Astrocyte (in vitro differentiated cells and primary cell): ENCODE measurements at regions not wholly inside any gene's neighbourhood (a gene's known extent, or its start where the extent isn't known, plus 50 kb on each side); places are given as distances from the start of the nearest gene placed in this dataset.

Experiments used
- CTCF ChIP-seq: IDR thresholded peaks from 2 replicates; pipeline ENCODE4 v1.5.1; 2011; ENCODE audit warnings: low read depth, mild to moderate bottlenecking, inconsistent platforms, low read length, moderate library complexity; ENCODE audit not compliant: insufficient read depth
- EZH2 ChIP-seq: IDR thresholded peaks from 2 replicates; pipeline ENCODE4 v1.6.1; 2012; ENCODE audit warnings: mild to moderate bottlenecking, low read length, inconsistent platforms; ENCODE audit not compliant: insufficient read depth

- TF ChIP-seq CTCF (no peak), EZH2 (no peak)
These were observed 428.7 kb upstream of the RARB start for GRCh38 chr3:24999357-24999756.
